Urothelium cell line (cell line): ENCODE measurements at regions not wholly inside any gene's neighbourhood (a gene's known extent, or its start where the extent isn't known, plus 50 kb on each side); places are given as distances from the start of the nearest gene placed in this dataset.

Experiments used
- DNase-seq: peaks from one replicate; pipeline ENCODE4 v3.0.0; 2011; ENCODE audit warnings: low spot score, mixed read lengths
- FAIRE-seq: peaks from 2 replicates; lab custom pipeline; 2011; peaks lifted over from hg19 to GRCh38; lab: Jason Lieb, UNC

DNA sequence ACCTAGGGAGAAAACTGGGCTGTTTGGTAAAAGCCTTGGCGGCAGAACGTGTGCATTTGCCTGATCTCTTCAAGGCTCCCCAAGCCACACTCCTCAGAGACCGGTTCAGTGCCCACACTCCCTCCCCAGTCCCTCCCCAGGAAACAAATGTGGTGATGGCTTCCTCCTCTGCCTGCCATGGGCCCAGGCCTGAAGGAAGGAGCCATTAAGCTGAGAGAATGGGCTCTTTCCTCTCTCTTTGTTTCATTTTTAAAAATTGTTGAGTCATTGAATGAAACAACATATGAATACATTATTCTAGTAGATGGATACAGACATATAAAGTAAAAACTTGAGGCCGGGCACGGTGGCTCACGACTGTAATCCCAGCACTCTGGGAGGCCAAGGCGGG is 50.6 kb upstream of the YWHAQ start:
- FAIRE-seq (no peak), DNase-seq (no peak)

GRCh38 chr2:9685637-9686036 is 54.8 kb upstream of the YWHAQ start:
- DNase-seq (no peak), FAIRE-seq (no peak)

GRCh38 chr2:9686061-9686460 is 55.3 kb upstream of the YWHAQ start:
- FAIRE-seq (no peak), DNase-seq (no peak)

DNA sequence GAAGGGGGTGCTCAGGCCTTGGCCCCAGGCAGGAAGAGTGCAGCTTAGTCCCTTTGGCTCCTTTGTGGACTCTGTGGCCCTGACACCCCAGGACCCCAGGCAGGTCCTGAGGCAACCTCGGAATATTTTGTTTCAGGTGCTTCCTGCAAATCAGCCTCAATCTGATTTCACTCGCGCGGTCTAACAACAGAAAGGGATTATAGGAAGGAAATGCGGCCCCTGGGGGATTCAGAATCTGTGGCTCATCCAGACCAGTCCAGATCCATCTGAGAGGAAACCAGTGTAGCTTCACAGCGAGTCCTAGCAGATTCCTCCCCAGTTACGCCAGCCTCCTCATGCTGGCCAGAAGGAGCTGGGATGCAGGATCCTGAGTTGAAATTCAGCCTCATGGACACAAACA is 59.5 kb upstream of the YWHAQ start:
- DNase-seq (peak; percentile 73), FAIRE-seq (no peak)

DNA sequence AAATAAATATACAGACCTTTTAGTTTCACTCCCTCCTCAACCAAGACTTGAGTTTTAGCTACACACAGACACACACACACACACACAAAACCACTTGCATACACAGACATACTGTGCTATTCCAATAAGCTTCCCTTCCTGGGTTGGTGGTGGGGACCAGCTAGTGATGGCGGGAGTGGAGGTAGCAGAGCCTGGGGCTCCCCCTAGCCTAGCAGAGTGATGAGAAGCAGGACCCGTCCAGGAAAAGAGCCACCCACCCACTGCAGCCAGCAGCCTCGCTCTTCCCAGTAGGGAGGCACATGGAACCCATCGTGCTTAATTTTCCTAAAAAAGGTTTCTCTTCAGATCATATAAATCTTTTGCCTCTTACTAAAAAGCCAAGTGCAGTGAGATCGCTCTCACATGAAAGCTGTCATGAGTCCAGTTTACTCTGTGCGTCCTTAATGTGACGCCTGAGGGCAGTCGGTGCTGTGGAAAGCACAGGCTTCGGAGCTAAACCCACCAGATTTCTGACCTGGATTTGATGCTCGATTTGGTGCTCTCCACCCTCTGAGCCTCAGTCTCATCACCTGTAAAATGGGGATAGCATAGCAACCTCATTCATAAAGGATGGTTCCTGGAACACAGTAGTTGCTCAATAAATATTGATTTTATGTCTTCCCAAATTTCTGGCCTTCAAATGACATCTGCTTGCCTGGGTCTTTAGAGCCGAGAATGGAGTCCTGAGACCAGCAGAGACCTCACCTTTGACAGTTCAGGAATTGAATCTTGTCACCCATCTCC is 60.1 kb upstream of the YWHAQ start:
- no peak for DNase-seq
- no peak for FAIRE-seq

DNA sequence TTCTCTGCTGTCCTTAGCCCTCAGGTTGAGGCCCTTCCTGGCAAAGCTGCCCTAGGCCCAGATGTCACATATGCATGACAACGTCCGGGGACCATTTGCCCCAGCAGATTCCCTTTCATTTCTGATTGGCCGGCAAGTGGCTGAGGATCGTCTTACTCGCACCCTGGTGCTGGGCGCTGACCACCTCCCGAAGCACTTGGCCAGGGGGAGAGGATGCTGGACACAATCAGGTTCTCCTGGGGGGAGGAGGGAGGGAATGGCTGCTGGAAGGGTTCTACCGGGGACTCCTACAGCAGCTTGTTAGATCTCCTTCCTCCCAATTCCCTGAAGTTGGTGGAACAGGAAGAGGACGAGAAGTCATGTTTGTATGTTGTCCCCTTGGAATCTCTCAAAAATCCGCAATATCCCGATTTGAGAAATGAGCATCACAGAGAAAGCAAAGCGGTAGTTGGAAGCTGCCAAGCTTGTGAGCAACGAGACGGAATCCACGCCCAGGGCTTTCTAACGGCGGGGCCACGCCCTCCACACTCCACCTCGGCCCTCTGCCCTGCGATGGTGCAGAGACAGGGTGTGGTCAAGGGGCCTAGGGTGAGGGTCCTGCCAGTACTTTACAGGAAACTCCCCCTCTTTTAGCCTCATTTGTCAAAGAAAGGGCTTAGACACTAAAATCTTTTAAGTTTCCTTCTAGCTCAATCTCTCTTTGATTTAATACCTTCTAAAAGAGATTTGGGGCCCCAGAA is 61.8 kb upstream of the YWHAQ start:
- no peak for FAIRE-seq
- peak; percentile 55 for DNase-seq

DNA sequence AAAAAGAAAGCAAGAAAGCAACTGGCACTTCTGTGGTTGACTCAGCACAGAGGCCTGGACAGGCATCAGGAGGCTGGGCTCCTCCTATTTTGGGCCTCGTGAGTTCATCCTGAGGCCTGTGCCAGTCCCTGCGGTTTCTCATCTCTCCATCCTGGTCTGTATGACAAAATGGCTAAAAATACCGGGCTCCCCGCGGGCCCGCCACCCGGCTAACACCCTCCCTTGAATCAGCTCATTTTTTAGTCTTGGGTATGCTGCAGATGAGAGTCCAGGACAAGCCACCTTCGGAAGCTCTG is 62.3 kb upstream of the YWHAQ start:
- FAIRE-seq, result no peak
- DNase-seq, result peak; percentile 84

GRCh38 chr2:9693646-9694045 is 62.8 kb upstream of the YWHAQ start:
- no peak for FAIRE-seq
- no peak for DNase-seq

- DNase-seq, result no peak
- no peak for FAIRE-seq
Measured at GRCh38 chr2:9694661-9695234, 64.0 kb upstream of the YWHAQ start.

DNA sequence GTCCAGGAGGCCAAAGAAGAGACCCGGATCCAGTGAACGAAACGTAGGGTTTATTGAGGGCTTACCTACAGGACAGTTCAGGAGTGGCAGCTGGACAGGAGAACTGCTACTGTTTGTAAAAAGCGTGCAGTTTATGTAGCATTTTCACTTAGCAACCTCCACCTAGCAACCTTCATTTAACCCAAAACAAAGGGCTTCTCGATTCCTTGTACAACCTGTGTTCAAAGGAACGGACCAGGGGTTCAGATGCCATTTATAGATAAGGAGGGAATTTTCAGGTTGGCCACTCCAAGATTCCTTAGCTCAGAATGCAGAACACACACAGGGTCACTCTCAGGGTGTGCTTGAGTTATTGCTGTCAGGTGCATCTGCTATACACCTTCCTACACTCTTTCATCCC is 65.1 kb upstream of the YWHAQ start:
- FAIRE-seq (no peak), DNase-seq (no peak)

DNA sequence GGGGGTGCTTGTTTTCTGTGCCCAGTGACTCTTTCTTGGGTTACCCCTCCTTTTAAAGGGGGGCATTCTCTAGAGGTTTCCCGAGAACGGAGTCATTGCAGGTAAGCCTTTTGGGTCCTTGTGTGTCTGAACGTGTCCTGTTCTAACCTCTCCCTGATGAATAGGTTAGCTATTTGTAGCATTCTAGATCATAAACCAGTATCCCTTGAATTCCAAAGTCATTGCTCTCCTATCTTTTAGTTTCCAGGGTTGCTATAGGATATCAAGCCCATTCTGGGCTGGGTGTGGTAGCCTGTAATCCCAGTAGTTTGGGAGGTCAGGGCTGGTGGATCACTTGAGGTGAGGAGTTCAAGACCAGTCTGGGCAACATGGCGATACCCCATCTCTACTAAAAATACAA is 65.9 kb upstream of the YWHAQ start:
- FAIRE-seq (no peak), DNase-seq (no peak)

- no peak for FAIRE-seq
Measured at GRCh38 chr2:9697909-9698308, 67.1 kb upstream of the YWHAQ start.

DNA sequence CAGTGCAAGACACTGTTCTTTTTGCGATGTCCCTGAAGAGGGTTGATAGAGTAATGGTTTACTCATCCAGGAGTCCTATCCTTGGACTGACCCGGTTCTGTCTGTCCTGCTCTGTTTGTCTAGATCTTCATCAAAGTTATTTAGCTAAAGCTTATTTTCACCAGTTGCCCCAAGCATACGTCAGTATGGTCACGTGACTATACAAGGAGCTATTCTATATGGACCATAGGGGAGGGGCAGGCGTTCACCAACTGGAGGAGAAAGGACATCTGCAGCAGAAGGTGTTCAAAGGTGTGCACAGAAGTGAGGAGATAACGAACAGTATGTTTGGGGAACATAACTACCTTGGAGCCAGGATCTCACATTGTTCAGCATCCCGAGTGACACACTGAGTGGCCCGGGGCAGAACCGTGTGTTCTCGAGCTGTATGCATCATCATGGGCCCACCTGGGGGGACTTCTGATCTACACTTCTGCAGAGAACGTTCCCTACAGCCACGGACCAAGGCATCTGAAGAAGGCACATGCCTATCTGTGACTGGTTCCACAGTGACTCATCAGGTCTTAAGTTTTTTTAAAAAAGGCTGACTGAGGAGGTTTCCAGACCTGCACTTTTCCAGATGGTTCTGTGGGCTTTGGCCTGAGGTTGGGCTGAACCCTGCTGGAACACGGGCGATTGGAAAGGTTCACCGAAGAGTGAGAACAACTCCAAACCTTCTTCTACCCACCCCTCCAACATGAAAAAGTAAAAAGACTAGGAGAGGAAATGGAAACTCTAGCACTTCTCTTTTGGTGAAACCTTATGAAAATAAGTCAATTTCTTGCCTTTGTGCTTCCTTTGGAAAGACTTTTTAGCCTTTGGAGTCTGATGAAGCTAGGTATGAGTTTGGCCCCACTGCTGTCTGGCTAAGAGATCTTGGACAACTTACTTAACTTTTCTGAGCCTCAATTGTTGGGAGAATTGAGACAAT is 68.6 kb upstream of the YWHAQ start:
- DNase-seq, result peak; percentile 74
- no peak for FAIRE-seq

More at GRCh38 chr2:9697909-9698308, 67.1 kb upstream of the YWHAQ start:
- DNase-seq, result no peak

GRCh38 chr2:9700109-9700495 is 69.3 kb upstream of the YWHAQ start:
- no peak for DNase-seq
- FAIRE-seq, result no peak

DNA sequence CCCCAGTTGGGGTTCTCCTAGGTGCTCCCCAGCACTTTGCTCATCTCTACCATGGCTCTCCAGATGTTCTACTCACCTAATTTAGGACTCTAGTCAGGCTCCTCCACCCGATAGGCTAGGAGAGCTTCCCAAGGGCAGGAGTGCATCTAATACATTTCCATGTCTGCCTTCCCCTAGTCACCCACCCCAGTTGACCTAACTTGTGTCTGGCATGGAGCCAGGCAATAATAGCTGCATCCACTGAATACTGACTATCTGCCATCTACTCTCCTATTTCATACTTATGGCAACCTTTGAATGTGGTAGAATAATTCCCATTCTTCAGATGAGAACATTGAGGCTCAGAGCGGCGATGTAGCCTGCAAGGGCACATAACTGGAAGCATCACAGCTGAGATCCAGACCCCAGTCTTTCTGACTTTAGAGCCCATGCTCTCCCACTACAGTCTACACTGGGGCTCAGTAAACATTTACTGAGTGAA is 71.8 kb upstream of the YWHAQ start:
- DNase-seq (no peak), FAIRE-seq (no peak)

- DNase-seq (peak; percentile 92), FAIRE-seq (no peak)
Measured at GRCh38 chr2:9703085-9703678, 72.4 kb upstream of the YWHAQ start.

GRCh38 chr2:9703701-9704221 is 73.0 kb upstream of the YWHAQ start:
- DNase-seq (peak; percentile 76), FAIRE-seq (no peak)

DNA sequence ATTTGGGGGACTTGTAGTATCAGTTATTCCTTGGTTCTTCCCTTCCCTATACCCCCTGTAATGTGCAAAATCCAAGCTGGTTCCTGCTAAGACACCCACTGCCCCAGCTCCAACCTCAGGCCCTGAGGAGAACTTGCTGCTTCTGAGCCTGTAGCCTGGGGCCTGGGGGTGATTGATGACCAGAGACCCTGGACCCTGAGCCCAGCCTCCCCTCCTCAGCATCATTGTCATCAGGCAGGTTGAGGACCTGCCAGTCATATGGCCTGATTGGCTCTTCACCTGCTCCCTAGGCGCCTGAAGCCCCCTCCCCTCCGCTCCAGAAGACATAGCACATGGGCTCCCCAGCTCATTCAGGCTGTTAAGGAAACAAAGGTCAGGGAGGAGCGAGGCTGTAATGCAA is 73.8 kb upstream of the YWHAQ start:
- DNase-seq (no peak), FAIRE-seq (no peak)

GRCh38 chr2:9705196-9705595 is 74.4 kb upstream of the YWHAQ start:
- no peak for DNase-seq
- no peak for FAIRE-seq

GRCh38 chr2:9707008-9707407 is 76.2 kb upstream of the YWHAQ start:
- no peak for FAIRE-seq
- DNase-seq, result no peak
